SHP77 (cell line): ENCODE measurements at regions not wholly inside any gene's neighbourhood (a gene's known extent, or its start where the extent isn't known, plus 50 kb on each side); places are given as distances from the start of the nearest gene placed in this dataset.

Experiments
- DNase-seq, 2 experiments: peaks; one replicate each; lab custom pipeline; 2025; lab: John Stamatoyannopoulos, UW

DNA sequence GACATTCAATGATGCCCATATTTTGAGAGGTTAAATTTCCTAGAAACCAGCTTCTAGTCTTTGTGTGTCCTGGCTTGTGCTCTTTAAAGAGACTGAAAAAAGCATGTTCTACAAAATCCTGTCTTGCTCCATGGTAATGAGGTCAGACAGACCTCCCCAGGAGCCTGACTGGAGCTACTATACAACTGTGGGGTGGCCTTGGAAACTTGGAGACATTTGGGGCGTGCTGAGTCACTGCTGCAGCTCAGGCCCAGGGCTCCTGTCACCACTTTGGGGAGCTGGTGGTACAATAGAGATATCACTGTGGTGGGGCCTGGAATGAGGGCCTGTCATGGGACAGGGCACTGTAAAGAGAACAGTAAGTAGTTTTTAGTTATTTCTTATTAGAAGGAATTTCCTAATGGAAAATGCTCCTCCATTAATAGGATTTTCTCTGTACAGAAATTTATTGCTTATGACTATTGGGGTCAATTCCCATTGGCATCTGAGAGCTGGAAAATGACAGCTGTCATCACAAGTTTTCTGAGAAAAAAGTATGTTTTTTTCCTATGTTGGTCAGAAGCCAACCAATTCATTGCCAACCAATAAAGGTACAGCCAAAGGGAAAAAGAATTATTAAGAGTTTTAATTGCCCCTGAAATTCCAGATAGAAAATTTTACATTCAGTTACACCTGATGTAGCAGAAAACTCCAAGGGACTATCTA lies 207.4 kb upstream of the JADE1 start:
- DNase-seq, result no peak

- DNase-seq, result peak; percentile 73 to 87
Measured at GRCh38 chr4:128600996-128601871, 208.3 kb upstream of the JADE1 start.

DNA sequence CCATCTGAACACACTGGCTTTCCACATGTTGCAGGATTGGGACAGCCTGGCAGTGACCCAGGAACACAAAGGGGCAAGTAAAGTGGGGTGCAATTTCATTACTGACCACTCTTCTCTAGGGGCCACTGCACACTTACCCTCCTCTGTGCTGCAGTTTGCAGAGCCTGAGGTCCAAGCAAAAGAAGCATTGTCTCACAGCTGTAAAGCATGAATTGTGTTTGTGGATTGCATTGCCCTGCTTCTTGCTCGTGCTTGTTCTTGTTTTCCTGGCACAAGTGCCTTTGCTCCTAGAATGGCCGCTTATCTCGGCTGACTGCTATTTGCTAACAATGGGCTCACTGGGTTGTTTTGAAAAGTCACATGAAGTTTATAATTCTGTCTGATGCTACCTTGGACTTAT lies 209.1 kb upstream of the JADE1 start:
- no peak for DNase-seq

DNA sequence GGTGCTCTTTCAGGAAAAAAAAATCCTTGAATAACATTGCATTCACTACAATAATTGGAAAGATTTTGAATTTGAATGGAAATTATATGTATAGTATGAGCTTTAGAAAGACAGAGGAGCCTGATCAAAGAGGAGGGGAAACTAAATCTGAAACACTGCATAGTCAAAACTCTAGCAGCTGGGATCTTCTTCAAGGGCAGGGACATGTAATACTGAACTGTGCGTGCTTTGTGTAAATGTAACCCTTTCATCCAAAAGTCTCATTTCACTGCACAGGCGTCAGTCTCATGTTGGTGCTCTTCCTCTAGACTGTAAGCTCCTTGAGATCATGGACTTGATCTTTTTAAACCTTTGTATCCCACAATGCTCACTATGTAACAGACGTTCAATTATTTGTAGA lies 212.0 kb upstream of the JADE1 start:
- DNase-seq, result no peak

GRCh38 chr4:128596853-128597252 lies 212.6 kb upstream of the JADE1 start:
- no peak for DNase-seq

DNA sequence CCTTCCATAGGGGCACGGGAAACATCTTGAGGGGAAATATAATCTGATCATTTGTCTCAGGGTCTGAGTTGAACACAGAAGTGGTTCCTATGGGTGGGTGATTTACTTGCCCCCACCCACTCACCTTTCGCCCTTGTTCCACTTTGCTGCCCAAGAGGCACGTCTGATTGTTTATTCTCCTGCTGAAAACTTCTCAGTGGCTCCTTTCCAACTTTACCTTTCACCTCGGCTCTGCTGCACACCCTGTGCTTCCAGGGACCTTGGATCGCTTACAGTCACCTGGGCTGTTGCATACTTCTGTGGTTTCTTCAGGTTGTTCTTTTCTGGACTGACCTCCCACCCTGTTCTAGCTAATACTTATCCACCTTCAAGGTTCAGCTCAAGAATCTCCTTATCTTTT lies 213.4 kb upstream of the JADE1 start:
- no peak for DNase-seq

- DNase-seq, result no peak
Measured at GRCh38 chr4:128591482-128591881, 218.0 kb upstream of the JADE1 start.

DNA sequence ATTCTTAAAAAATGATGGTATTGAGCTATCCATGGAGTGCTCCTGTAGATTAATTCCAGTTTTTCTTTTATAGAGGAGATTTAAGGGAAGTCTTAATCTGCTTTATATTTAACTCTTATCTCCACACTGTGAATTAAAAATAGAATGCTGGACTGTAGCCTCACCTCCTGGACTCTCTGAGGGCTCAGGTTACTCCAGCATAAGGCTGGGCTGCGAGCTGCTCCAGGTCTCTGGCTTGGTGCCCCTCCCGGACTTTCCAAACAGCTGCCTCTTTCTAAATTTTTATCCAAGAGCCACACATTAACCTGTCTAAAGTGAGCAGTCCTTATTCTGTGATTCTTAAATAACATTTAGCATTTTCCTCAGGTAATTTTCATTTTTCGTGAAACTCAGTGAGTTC lies 218.7 kb upstream of the JADE1 start:
- no peak for DNase-seq

- no peak for DNase-seq
Measured at GRCh38 chr4:128590034-128590740, 219.3 kb upstream of the JADE1 start.

DNA sequence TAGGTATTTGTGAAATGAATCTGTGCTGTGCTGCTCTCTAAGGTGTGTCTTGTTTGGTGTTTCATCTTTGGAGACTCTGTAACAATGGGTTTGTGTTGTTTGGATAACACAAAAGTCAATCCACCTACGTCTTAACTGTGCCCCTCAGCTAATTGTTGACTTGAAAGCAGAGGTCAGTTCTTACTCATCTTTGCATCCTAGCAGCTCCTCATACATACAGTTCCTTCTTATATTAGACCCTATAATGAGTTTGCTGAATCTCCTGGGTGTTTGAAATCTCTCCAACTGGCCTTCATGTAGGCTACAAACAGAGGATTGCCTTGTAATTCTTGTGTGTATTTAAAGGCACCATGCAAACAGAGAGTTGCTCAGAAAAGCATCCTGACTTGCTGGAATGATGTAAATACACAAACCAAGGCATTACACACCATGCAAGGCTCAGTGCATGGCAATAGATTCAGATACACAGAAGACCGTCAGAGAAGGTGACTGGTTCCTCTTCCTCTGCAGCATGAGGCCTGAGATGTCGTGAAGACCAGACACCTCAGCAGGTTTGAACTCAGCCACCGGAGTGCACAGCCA lies 220.0 kb upstream of the JADE1 start:
- DNase-seq, result no peak

DNA sequence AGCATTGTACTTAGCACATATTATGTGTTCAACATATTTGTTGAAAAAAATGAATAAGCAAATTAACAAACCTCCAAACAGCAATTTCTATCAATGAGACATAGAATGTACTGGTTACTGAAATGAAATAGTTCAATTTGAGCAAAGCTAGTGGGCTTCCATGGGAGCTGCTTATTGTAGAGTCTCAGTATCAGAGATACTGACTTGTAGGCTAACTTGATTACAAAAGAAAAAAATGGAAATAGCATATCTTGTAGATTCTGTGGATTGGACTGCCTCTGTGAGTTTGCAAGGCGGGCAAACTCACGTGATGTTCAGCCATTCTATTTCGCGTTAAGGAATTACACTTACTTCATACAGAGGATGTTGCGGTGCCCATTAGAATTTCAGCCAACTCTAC lies 222.1 kb upstream of the JADE1 start:
- no peak for DNase-seq

DNA sequence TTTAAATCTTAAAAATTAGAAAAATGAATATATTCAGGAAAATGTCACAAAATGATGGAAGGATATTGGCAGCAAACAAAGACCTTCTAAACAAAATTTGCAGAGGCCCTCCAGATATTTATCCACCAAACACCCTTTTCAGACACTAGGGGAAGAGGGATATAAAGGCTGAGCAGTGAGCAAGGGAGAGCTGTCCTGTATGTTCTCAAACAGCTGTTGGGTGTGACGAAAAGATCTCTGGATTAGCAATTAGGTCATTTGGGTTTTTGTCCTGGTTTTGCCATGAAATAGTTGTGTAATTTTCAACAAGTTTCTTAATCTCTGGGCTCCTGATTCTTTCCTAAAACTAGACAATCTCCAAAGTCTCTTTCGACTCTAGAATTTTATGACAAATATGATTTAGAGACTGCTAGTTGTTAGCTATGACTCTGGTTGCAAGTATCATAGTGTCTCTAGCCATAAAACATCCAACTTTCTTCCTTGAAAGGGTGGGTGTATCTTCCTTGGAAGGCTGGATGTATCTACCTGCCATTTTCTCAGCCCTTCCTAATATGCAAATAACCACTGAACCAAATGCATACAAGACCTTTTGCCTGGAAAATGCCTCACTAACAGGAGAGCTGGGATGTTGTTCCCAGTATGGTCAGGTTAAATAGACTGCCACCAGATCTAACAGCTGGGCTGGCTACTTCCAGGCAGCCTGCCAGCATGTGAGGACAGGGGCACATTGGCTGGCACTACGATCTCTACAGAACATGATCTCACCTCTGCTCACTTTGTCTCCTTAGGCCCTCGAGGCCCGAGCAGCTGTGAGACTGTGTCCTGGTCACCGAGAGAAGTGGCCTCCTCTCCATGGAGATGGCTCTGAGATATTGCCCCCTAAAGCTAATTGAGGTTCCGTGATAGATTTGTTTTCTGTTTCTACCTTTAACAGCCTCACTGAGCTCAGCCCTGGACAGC lies 225.5 kb upstream of the JADE1 start:
- peak; percentile 39 to 73 for DNase-seq

GRCh38 chr4:128582427-128582870 lies 227.1 kb upstream of the JADE1 start:
- no peak for DNase-seq

- DNase-seq, result no peak
Measured at GRCh38 chr4:128579154-128579853, 230.2 kb upstream of the JADE1 start.

DNA sequence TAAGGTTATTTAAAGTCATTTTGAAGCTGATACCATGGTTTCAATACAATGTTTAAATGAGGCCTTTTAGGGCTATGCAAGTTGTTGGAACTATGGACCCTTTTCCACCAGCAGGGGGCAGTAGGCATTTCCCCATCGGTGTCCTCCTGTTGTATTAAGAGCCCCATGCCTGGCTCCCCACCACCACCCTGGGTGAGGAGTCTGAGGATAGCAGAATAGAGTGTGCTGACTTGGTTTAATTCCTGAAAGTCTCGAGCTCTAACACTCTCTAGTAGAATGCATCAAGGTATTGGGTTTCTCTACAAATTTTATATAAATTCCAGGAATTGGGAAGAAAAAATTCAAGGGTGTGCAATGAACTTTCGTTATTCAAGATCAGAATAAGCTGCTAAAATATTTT lies 234.8 kb upstream of the JADE1 start:
- DNase-seq, result peak; percentile 6 to 24

- DNase-seq, result no peak
Measured at GRCh38 chr4:128573781-128574508, 235.6 kb upstream of the JADE1 start.

GRCh38 chr4:128572778-128573241 lies 236.7 kb upstream of the JADE1 start:
- no peak for DNase-seq

DNA sequence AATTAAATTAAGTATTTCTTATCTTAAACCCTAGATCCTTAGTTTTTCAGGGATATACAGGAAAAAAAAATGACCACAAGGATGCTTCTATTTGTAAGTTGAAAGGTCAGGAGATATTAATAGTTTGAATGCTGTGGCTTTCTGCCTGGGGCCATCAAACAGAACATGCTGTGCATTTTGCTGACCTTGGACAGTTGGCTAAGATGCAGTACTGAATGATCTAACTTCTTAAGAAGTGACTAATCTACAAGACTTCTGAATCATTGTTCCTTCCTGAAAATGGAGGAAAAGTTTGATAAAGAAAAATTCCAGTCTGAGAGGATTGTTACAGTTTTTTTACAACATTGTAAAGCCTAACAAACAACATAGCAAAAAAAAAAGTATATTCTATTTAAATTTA lies 237.8 kb upstream of the JADE1 start:
- no peak for DNase-seq

- no peak for DNase-seq
Measured at GRCh38 chr4:128570387-128570975, 239.0 kb upstream of the JADE1 start.
